NCI-H2196 treated with DMSO at 0.1 percent for 48 hours (cell line): ENCODE measurements at regions not wholly inside any gene's neighbourhood (a gene's known extent, or its start where the extent isn't known, plus 50 kb on each side); places are given as distances from the start of the nearest gene placed in this dataset.

Source experiments
- DNase-seq: peaks from one replicate; lab custom pipeline; 2025; ENCODE audit not compliant: unreplicated experiment; lab: John Stamatoyannopoulos, UW

- no peak for DNase-seq
Observed at GRCh38 chrX:10744007-10744406, 123.6 kb upstream of the MID1 start.

GRCh38 chrX:10747975-10748374, 127.6 kb upstream of the MID1 start:
- DNase-seq = no peak

- no peak for DNase-seq
Observed at GRCh38 chrX:10749113-10749512, 128.7 kb upstream of the MID1 start.

GRCh38 chrX:10750581-10750980, 130.2 kb upstream of the MID1 start:
- no peak for DNase-seq

GRCh38 chrX:10753116-10753515, 132.7 kb upstream of the MID1 start:
- no peak for DNase-seq

GRCh38 chrX:10754445-10754844, 134.1 kb upstream of the MID1 start:
- DNase-seq = no peak

GRCh38 chrX:10755439-10756334, 135.3 kb upstream of the MID1 start:
- DNase-seq = no peak

- DNase-seq = no peak
Observed at GRCh38 chrX:10756441-10756840, 136.1 kb upstream of the MID1 start.

- DNase-seq = no peak
Observed at GRCh38 chrX:10759141-10759799, 138.9 kb upstream of the MID1 start.

- DNase-seq = no peak
Observed at GRCh38 chrX:10761447-10761846, 141.1 kb upstream of the MID1 start.

GRCh38 chrX:10769195-10769594, 148.8 kb upstream of the MID1 start:
- peak; percentile 19 for DNase-seq

GRCh38 chrX:10769696-10770619, 149.6 kb upstream of the MID1 start:
- DNase-seq = peak; percentile 52

GRCh38 chrX:10773318-10773717, 152.9 kb upstream of the MID1 start:
- no peak for DNase-seq

GRCh38 chrX:10781847-10782530, 161.6 kb upstream of the MID1 start:
- DNase-seq = no peak

- DNase-seq = no peak
Observed at GRCh38 chrX:10783451-10783995, 163.1 kb upstream of the MID1 start.

GRCh38 chrX:10787264-10787663, 166.9 kb upstream of the MID1 start:
- DNase-seq = no peak

GRCh38 chrX:10794203-10794630, 173.8 kb upstream of the MID1 start:
- DNase-seq = no peak

GRCh38 chrX:10795721-10796120, 175.3 kb upstream of the MID1 start:
- no peak for DNase-seq

GRCh38 chrX:10797466-10797865, 177.1 kb upstream of the MID1 start:
- no peak for DNase-seq

GRCh38 chrX:10798041-10798440, 177.7 kb upstream of the MID1 start:
- DNase-seq = no peak
